DND-41 (cell line): ENCODE measurements at regions not wholly inside any gene's neighbourhood (a gene's known extent, or its start where the extent isn't known, plus 50 kb on each side); places are given as distances from the start of the nearest gene placed in this dataset.

Experiments used
- ATAC-seq: fragments of 200-7000 bp; cut with Tn5 transposase; 3 replicates; pipeline ENCODE4 v1.9.1; 2021; ENCODE audit warnings: low read depth; ENCODE audit not compliant: insufficient read depth
- DNase-seq: peaks from one replicate; pipeline ENCODE4 v3.0.0-alpha.2; 2020
- H2AFZ ChIP-seq: 2 replicates; pipeline ENCODE4 v1.6.0; 2012; ENCODE audit warnings: low read depth, low read length
- H3K27ac ChIP-seq: 2 replicates; pipeline ENCODE4 v1.5.1; 2012; ENCODE audit warnings: low read length, inconsistent platforms
- H3K27me3 ChIP-seq: fragments of 200-600 bp; sonication (generic); 2 replicates; pipeline ENCODE4 v1.6.0; 2012; ENCODE audit warnings: low read length, mild to moderate bottlenecking, inconsistent platforms; ENCODE audit not compliant: insufficient read depth, poor library complexity
- H3K36me3 ChIP-seq: 2 replicates; pipeline ENCODE4 v1.5.1; 2012; ENCODE audit warnings: low read length, inconsistent platforms; ENCODE audit not compliant: insufficient read depth
- H3K4me1 ChIP-seq: 2 replicates; pipeline ENCODE4 v1.5.1; 2012; ENCODE audit warnings: mild to moderate bottlenecking, low read length; ENCODE audit not compliant: insufficient read depth
- H3K4me2 ChIP-seq: 2 replicates; pipeline ENCODE4 v1.6.0; 2012; ENCODE audit warnings: mild to moderate bottlenecking, moderate library complexity, low read length, inconsistent platforms; ENCODE audit not compliant: insufficient read depth
- H3K4me3 ChIP-seq, 2 experiments: fragments of 200-600 bp in 1 of 2; shearing (Covaris generic) in 1 of 2; 2 replicates each; pipeline ENCODE4 v1.5.1; 2012 to 2016; ENCODE audit warnings: inconsistent platforms in 2 of 2, low read length in 2 of 2, mild to moderate bottlenecking in 2 of 2, low read depth in 1 of 2, moderate library complexity in 1 of 2
- H3K79me2 ChIP-seq: 2 replicates; pipeline ENCODE4 v1.6.0; 2012; ENCODE audit warnings: low read length, inconsistent platforms; ENCODE audit not compliant: insufficient read depth
- H3K9ac ChIP-seq: 2 replicates; pipeline ENCODE4 v1.6.0; 2012; ENCODE audit warnings: low read depth, mild to moderate bottlenecking, inconsistent platforms, low read length, moderate library complexity
- H3K9me3 ChIP-seq: 2 replicates; pipeline ENCODE4 v1.5.1; 2012; ENCODE audit warnings: low read length, moderate library complexity, mild to moderate bottlenecking, inconsistent platforms; ENCODE audit not compliant: insufficient read depth, severe bottlenecking
- H4K20me1 ChIP-seq: 2 replicates; pipeline ENCODE4 v1.6.0; 2012; ENCODE audit warnings: low read length; ENCODE audit not compliant: insufficient read depth
- CTCF ChIP-seq: IDR thresholded peaks from 2 replicates; pipeline ENCODE4 v1.5.1; 2012; ENCODE audit warnings: borderline replicate concordance, low read length, moderate library complexity, mild to moderate bottlenecking; ENCODE audit not compliant: poor library complexity, severe bottlenecking; ENCODE audit errors: extremely low read depth
- EZH2 ChIP-seq: IDR thresholded peaks from 3 replicates; pipeline ENCODE4 v1.6.1; 2012; ENCODE audit warnings: borderline replicate concordance, low read depth, mild to moderate bottlenecking, moderate library complexity, low read length, inconsistent platforms; ENCODE audit not compliant: severe bottlenecking

DNA sequence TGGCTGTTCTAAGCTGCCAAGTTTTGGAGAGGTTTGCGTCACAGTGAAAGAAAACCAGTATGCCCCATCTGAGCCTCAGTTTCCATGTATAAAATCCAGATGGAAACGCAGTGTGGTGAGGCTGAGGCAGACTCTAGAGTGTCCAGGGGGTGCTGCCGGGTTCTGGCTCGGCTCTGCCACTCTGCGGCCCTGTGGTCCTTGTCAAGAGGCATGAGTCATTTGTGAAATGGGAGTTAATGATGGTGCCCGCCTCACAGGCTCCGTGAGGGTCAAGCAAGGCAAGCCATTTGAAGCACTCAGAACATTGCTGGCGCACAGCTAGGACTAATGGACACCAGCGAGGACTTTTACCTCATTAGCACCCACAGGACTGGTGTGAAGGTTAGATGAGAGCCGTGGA is 214.3 kb downstream of the PTPRU start:
- Histone ChIP-seq H3K27me3 (peaks cover 2% of the 10 kb centered on the region), H3K9ac (no peak overlapping the region), H3K9me3 (no peaks in the 10 kb centered on the region), H3K4me2 (no peak overlapping the region), H2AFZ (no peak overlapping the region), H3K4me1 (no peaks in the 10 kb centered on the region), H3K27ac (no peak overlapping the region), H4K20me1 (0 out of 2 replicates have a peak, but pooled peaks cover 4% of the 10 kb centered on the region), H3K36me3 (no peaks in the 10 kb centered on the region), H3K4me3 (no peak overlapping the region), H3K79me2 (no peaks in the 10 kb centered on the region)
- TF ChIP-seq CTCF = no peak
- TF ChIP-seq EZH2 = no peak
- ATAC-seq (no peak), DNase-seq (no peak)

DNA sequence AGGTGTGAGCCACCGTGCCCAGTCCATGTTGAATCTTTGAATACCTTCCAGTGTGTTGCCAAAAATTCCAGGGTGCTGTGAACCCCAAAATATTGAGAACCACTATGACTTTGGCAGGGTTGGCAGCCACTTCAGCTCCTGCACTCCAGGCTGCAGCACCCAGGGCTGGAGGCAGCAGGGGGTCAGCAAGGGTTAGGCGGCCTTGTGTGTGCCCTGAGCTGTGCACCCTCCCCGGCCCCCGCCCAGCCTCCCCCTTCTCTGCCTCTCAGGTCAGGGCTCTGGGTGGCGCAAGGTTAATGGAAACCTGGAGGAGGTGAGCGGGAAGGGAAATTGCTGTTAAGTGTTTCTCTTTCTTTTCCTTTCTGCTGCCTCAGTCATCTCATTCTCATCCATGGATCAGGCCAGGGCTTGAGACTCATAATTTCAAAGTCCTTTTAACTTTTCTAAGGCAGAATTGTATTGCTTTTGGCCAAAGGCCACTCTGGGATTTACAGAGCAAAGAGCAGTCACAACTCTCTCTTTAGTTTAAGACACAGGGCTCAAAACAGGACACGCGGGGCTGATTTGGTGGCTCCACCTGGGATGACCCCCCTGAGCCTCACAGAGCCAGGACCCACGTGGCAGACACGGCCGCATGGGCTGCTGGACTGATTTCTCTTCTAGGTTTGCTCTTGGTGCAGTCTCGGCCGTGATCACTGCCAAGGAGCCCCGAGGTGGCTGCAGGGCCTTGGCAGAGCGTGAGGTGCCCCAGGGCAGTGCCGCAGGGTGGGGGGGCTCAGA is 212.3 kb downstream of the PTPRU start:
- Histone ChIP-seq H3K4me3 (no peak overlapping the region), H2AFZ (no peak overlapping the region), H4K20me1 (no peaks in the 10 kb centered on the region), H3K36me3 (no peaks in the 10 kb centered on the region), H3K9ac (no peak overlapping the region), H3K27me3 (peaks cover 2% of the 10 kb centered on the region), H3K79me2 (no peaks in the 10 kb centered on the region), H3K4me2 (no peak overlapping the region), H3K27ac (no peak overlapping the region), H3K4me1 (no peaks in the 10 kb centered on the region), H3K9me3 (no peaks in the 10 kb centered on the region)
- ATAC-seq (no peak), DNase-seq (no peak)
- no peak for TF ChIP-seq EZH2
- no peak for TF ChIP-seq CTCF

- ATAC-seq (no peak), DNase-seq (no peak)
- Histone ChIP-seq H4K20me1 (no peaks in the 10 kb centered on the region), H3K4me1 (no peaks in the 10 kb centered on the region), H3K27me3 (no peaks in the 10 kb centered on the region), H3K4me2 (no peak overlapping the region), H3K79me2 (no peaks in the 10 kb centered on the region), H2AFZ (no peak overlapping the region), H3K36me3 (no peaks in the 10 kb centered on the region), H3K27ac (no peak overlapping the region), H3K9me3 (no peaks in the 10 kb centered on the region), H3K9ac (no peak overlapping the region), H3K4me3 (no peak overlapping the region)
- TF ChIP-seq EZH2 (no peak), CTCF (no peak)
Measured at GRCh38 chr1:29447368-29447767, 211.0 kb downstream of the PTPRU start.
